ENCODE measurements at regions not wholly inside any gene's neighbourhood (a gene's known extent, or its start where the extent isn't known, plus 50 kb on each side); places are given as distances from the start of the nearest gene placed in this dataset.
"Not testable (repeated sequence)": the region's sequence is repeated elsewhere in the genome, so short reads cannot be mapped to it uniquely, and the experiment has no call there.

- TF ChIP-seq CTCF (IDR thresholded peaks at IDR 0.05), result no peak
- Histone ChIP-seq H3K79me2 (ENCODE audit: insufficient read depth, low read length) (no peaks in the 10 kb centered on the region), H3K9ac (ENCODE audit: insufficient read depth, low read length, poor library complexity, severe bottlenecking) (no peak overlapping the region), H3K4me1 (ENCODE audit: control insufficient read depth in 1 of 2, insufficient read depth in 2 of 2, low read length in 2 of 2) (no peaks in the 10 kb centered on the region), H4K20me1 (ENCODE audit: insufficient read depth, low read length) (no peaks in the 10 kb centered on the region), H3K9me3 (replicated peaks in 1 of 2; ENCODE audit: control insufficient read depth in 1 of 2, insufficient read depth in 1 of 2, low read length in 2 of 2) (peaks cover 67 to 71% of the 10 kb centered on the region in 2 donors), H3K4me2 (replicated peaks; ENCODE audit: extremely low read depth, low read length, poor library complexity, severe bottlenecking) (no peak overlapping the region), H3K36me3 (replicated peaks in 1 of 2; ENCODE audit: control insufficient read depth in 1 of 2, insufficient read depth in 2 of 2, low read length in 2 of 2) (no peaks in the 10 kb centered on the region), H3K4me3 (replicated peaks in 1 of 3; ENCODE audit: low read depth in 2 of 3, low read length in 3 of 3) (no peak overlapping the region), H3K27me3 (ENCODE audit: control insufficient read depth in 2 of 2, insufficient read depth in 2 of 2, low read length in 2 of 2) (no peaks in the 10 kb centered on the region), H3K27ac (ENCODE audit: low read depth in 1 of 2, low read length in 2 of 2) (no peak overlapping the region), H2AFZ (ENCODE audit: insufficient read depth, low read depth, low read length, poor library complexity, severe bottlenecking) (no peak overlapping the region)
- no peak overlapping the region for H3K27ac Mint-ChIP-seq
- H3K36me3 Mint-ChIP-seq, result no peaks in the 10 kb centered on the region
- H3K9me3 Mint-ChIP-seq, result peaks cover 20 to 67% (median 47%) of the 10 kb centered on the region in 7 donors
- WGBS (ENCODE audit: insufficient coverage), result 90% methylated on average over 4 of the region's 11 CpGs
- H3K4me1 Mint-ChIP-seq, result no peaks in the 10 kb centered on the region
- H3K27me3 Mint-ChIP-seq (ENCODE audit: low read depth in 3 of 3), result peaks cover 0 to 6% (median 0%) of the 10 kb centered on the region in 3 donors
- no peak overlapping the region for H3K4me3 Mint-ChIP-seq
- DNase-seq, result no peak
- intact Hi-C loops (cut with micrococcal nuclease), result loop anchor here in 1 of 2 donors (10.0 kb wide), 1 partner anchor 52 kb away; no protein-coding TSS in a partner anchor
Measured at GRCh38 chr7:63106506-63107388, 891.9 kb upstream of the ZNF722 start.

- H3K27me3 ChIP-seq (ENCODE audit: control insufficient read depth in 2 of 2, insufficient read depth in 2 of 2, low read length in 2 of 2); H2AFZ ChIP-seq (ENCODE audit: insufficient read depth, low read depth, low read length, poor library complexity, severe bottlenecking); H4K20me1 ChIP-seq (ENCODE audit: insufficient read depth, low read length); H3K27me3 Mint-ChIP-seq (ENCODE audit: low read depth in 3 of 3); intact Hi-C loops (cut with micrococcal nuclease); H3K4me1 Mint-ChIP-seq; H3K27ac Mint-ChIP-seq; H3K4me3 Mint-ChIP-seq; H3K9ac ChIP-seq (ENCODE audit: insufficient read depth, low read length, poor library complexity, severe bottlenecking); H3K4me3 ChIP-seq (replicated peaks in 1 of 3; ENCODE audit: low read depth in 2 of 3, low read length in 3 of 3); H3K79me2 ChIP-seq (ENCODE audit: insufficient read depth, low read length); H3K4me2 ChIP-seq (replicated peaks; ENCODE audit: extremely low read depth, low read length, poor library complexity, severe bottlenecking); H3K36me3 ChIP-seq (replicated peaks in 1 of 2; ENCODE audit: control insufficient read depth in 1 of 2, insufficient read depth in 2 of 2, low read length in 2 of 2); H3K4me1 ChIP-seq (ENCODE audit: control insufficient read depth in 1 of 2, insufficient read depth in 2 of 2, low read length in 2 of 2); DNase-seq; H3K27ac ChIP-seq (ENCODE audit: low read depth in 1 of 2, low read length in 2 of 2); H3K36me3 Mint-ChIP-seq: not testable (repeated sequence)
- H3K9me3 Mint-ChIP-seq, result peaks cover 17 to 54% (median 45%) of the 10 kb centered on the region in 7 donors
- peaks cover 57 to 60% of the 10 kb centered on the region in 2 donors for H3K9me3 ChIP-seq (replicated peaks in 1 of 2; ENCODE audit: control insufficient read depth in 1 of 2, insufficient read depth in 1 of 2, low read length in 2 of 2)
- WGBS (ENCODE audit: insufficient coverage), result no CpG with 5 or more reads among the region's 7 CpGs
Measured at GRCh38 chr7:63111511-63111910, 887.1 kb upstream of the ZNF722 start.
